ENCODE measurements at regions not wholly inside any gene's neighbourhood (a gene's known extent, or its start where the extent isn't known, plus 50 kb on each side); places are given as distances from the start of the nearest gene placed in this dataset.

DNA sequence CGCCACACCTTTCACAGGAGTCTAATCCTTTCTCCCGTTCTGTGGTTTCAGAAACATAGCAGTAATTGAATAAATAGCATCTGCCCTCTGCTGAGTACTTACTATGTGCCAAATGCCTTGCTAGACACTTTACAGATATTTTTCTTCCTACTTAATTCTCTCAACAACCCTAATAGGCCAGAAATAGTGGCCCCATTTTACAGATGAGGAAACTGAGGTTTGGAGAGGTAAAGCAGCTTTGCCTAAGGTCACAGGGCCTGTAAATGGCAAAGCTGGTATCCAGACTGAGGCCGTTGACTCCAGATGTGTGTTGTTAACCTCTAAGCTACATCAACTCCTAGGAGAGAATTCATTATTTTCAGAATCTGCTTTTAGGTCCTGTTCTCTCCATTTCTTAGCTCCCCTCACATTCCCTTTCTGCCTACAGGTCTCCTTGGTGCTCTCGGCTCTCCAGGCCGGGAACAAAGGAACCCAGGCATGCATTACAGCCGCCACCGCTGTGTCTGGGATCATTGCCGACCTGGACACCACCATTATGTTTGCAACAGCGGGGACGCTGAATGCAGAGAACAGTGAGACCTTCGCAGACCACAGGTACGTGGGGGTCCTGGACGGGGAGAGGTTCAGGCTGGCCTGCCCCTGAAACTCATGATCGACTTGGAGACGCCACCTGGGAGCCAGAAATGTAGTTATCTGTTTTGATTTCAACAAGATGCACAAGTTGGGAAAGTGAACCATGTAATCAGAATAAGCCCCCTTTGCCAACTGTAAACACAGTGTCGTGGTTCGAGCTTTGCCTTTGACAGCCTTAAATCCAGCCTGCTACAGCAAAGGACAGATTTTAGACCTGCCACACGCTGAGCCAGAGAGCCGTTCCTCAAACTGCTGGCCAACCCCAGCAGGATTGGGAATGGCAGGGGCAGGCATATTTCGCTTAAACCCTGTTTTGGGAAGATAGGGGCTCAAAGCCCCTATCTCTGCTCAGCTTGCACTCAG, 246.5 kb upstream of the TPM1 start:
- no peak for DNase-seq (ENCODE audit: low read depth)
- TF ChIP-seq, protein P1, sequence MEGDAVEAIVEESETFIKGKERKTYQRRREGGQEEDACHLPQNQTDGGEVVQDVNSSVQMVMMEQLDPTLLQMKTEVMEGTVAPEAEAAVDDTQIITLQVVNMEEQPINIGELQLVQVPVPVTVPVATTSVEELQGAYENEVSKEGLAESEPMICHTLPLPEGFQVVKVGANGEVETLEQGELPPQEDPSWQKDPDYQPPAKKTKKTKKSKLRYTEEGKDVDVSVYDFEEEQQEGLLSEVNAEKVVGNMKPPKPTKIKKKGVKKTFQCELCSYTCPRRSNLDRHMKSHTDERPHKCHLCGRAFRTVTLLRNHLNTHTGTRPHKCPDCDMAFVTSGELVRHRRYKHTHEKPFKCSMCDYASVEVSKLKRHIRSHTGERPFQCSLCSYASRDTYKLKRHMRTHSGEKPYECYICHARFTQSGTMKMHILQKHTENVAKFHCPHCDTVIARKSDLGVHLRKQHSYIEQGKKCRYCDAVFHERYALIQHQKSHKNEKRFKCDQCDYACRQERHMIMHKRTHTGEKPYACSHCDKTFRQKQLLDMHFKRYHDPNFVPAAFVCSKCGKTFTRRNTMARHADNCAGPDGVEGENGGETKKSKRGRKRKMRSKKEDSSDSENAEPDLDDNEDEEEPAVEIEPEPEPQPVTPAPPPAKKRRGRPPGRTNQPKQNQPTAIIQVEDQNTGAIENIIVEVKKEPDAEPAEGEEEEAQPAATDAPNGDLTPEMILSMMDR (IDR thresholded peaks at IDR 0.05; ENCODE audit: control insufficient read depth, insufficient read depth, low read depth, low read length, missing control alignments) = no peak

DNA sequence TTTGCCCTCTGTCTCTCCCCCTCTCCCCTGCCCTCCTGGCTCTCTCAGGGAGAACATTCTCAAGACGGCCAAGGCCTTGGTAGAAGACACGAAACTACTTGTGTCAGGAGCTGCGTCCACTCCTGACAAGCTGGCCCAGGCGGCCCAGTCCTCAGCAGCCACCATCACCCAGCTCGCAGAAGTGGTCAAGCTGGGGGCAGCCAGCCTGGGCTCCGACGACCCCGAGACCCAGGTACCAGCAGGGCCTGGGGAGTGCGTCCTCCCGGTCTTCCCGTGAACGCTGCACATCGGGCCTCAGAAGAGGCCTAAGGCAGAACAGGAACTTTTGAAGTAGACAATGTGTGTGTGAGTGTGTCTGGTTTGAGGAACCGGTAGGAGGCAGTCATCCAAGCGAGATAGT, 245.4 kb upstream of the TPM1 start:
- TF ChIP-seq, protein P1 (IDR thresholded peaks at IDR 0.05; ENCODE audit: control insufficient read depth, insufficient read depth, low read depth, low read length, missing control alignments) = no peak
- no peak for DNase-seq (ENCODE audit: low read depth)

More for the DNA sequence above, 246.5 kb upstream of the TPM1 start:
- no peak overlapping the region for H3K4me3 ChIP-seq (ENCODE audit: control insufficient read depth, low read depth, low read length)

DNA sequence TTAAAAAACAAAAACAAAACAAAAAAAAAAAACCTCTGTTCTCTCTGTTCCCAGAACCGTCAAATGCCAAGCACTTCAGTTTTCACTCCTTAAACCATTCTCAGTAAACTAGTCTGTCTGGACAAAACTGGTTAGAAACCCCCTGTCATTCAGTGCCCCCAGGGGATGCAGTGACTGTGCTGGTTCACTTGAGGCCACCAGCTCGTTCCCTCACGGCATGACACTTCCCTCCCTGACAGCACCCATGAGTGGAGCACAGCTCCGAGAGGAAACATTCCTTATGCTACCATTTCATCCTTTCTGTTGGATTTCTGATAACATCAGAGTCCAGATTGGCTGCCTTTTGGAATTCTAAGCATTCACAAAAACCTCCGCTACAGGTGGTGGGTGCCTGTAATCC, 244.0 kb upstream of the TPM1 start:
- H3K4me3 ChIP-seq (ENCODE audit: control insufficient read depth, low read depth, low read length) = no peak overlapping the region
- no peak for DNase-seq (ENCODE audit: low read depth)
- TF ChIP-seq, protein P1 (IDR thresholded peaks at IDR 0.05; ENCODE audit: control insufficient read depth, insufficient read depth, low read depth, low read length, missing control alignments) = no peak

More for the DNA sequence above, 245.4 kb upstream of the TPM1 start:
- H3K4me3 ChIP-seq (ENCODE audit: control insufficient read depth, low read depth, low read length) = no peak overlapping the region

DNA sequence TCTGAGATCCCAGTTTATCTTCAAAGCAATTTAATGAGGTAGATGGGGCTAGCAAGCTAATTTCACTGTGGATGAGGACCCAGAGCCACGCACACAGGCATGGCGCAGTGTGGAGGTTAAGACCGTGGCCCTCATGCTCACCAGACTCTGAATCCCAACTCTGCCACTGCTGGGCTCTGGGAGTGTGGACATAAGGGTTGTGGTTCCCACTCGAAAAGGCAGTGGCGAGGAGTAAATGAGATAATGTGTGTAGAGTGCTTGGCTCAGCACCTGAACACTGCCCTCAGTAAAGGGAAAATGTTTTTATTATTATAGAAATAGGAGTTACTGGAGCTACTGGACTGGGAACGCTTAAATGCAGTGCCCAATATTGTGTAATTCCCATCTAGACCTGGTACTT, 243.5 kb upstream of the TPM1 start:
- TF ChIP-seq, protein P1 (IDR thresholded peaks at IDR 0.05; ENCODE audit: control insufficient read depth, insufficient read depth, low read depth, low read length, missing control alignments) = no peak
- no peak for DNase-seq (ENCODE audit: low read depth)
- H3K4me3 ChIP-seq (ENCODE audit: control insufficient read depth, low read depth, low read length) = no peak overlapping the region

DNA sequence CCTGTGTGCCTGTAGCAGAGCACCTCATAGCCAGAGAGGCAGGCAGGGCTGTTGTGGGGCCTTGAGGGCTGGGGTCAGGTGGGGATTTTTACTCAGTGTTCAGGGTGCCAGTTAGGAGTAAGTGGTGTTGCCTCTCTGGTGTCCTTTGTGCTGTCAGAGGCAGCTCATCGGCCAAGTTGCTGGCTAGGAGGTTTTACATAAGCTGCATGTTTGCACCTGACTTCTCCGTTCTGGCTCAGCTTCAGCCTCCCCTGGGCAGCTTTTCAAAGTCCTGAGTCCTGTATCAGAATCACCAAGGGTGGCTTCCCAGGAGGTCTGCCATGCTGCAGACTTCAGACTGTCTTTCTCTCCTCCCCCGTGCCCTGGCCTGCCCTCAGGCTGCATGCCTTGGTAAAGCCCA, 242.6 kb upstream of the TPM1 start:
- DNase-seq (ENCODE audit: low read depth) = no peak
- TF ChIP-seq, protein P1 (IDR thresholded peaks at IDR 0.05; ENCODE audit: control insufficient read depth, insufficient read depth, low read depth, low read length, missing control alignments) = no peak
- H3K4me3 ChIP-seq (ENCODE audit: control insufficient read depth, low read depth, low read length) = no peak overlapping the region

DNA sequence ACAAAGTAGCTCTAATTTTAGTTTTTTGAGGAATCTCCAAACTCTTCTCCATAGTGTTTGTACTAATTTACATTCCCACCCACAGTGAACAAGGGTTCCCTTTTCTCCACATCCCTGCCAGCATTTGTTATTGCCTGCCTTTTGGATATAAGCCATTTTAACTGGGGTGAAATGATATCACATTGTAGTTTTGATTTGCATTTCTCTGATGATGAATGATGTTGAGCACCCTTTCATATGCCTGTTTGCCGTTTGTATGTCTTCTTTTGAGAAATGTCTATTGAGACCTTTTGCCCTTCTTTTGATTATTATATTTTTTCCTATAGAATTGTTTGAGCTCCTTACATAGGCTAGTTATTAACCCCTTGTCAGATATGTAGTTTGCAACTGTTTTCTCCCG, 239.9 kb upstream of the TPM1 start:
- TF ChIP-seq, protein P1 (IDR thresholded peaks at IDR 0.05; ENCODE audit: control insufficient read depth, insufficient read depth, low read depth, low read length, missing control alignments) = no peak
- H3K4me3 ChIP-seq (ENCODE audit: control insufficient read depth, low read depth, low read length) = no peak overlapping the region
- no peak for DNase-seq (ENCODE audit: low read depth)

Measured in AG09309 (cell line).